ENCODE measurements at regions not wholly inside any gene's neighbourhood (a gene's known extent, or its start where the extent isn't known, plus 50 kb on each side); places are given as distances from the start of the nearest gene placed in this dataset.

DNA sequence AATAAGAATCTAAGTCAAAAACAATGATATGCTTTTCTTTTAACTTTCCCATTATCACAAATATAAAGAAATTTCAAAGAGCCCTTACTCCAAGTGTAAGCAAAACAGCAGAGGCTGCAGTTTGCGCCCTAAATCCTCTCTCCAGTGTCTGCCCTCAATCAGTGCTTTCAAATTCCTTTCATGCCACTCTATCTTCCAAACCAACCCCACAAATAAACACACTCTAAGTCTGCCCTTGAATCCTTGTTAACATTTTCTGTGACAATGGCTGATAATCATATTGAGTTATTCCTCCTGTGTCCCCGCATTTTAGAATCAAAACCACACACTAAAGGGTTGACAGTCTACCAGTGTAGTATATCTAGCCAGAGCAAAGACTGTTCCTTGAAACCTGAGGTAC, 317.9 kb upstream of the MARCKS start:
- no peak for TF ChIP-seq CTCF (IDR thresholded peaks at IDR 0.05)

DNA sequence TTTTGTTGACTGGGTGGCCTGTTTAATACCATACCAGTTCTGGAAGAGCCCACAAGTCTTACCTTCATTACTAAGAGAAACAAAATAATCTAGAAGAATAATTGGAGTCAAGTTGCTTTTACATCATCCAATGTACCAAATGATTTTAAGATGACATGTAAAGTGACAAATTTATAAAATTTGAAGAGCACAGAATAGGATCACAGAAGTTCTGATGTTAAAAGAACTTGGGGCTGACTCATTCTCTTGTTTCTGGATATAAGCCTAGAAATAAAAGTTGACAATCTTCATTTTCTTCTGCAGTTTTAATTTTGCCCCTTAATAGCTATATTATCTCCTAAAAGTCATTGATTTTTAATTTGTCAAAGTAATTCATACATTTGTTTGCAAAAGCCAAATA, 317.5 kb upstream of the MARCKS start:
- no peak for TF ChIP-seq CTCF (IDR thresholded peaks at IDR 0.05)

- no peak for TF ChIP-seq CTCF (IDR thresholded peaks at IDR 0.05)
Measured at GRCh38 chr6:113540466-113540865, 316.7 kb upstream of the MARCKS start.

GRCh38 chr6:113551168-113551567, 306.0 kb upstream of the MARCKS start:
- no peak for TF ChIP-seq CTCF (IDR thresholded peaks at IDR 0.05)

DNA sequence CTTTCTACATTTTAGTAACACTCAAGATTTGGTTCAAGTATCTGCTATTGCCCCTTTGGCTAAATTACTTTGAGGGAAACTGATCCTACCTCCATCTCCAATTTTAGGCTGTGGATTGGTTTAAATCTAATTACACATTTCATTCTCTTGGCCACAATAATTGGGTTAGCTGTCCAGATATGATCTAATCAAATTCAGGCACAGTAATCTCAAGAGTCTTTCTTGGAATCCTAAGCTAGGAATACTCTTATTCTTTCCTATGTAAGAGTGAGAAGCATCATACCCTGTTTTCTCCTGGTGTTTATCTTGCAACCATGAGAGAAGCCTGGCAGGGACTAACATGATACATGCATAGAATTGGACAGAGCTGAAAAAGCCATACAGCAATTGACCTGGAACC, 300.4 kb upstream of the MARCKS start:
- TF ChIP-seq CTCF (IDR thresholded peaks at IDR 0.05) = no peak

DNA sequence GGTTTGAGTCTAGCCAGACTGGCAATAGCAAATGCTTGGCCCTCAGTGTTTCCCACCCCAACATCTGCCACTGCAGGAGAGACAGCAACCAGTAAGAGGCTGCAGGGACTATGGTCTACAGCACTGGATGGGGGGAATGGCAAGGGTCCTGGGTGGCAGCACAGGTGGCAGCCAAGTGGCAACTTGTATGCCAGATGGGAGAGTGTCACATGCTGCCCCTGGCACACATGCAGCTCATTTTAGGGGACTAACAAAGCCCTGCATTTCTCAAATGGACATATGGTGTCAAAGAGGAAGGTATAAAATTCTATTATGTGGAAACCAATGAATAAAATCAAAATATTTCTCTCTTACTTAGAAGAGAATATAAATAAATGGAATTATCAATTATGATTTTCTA, 298.7 kb upstream of the MARCKS start:
- no peak for TF ChIP-seq CTCF (IDR thresholded peaks at IDR 0.05)

- no peak for TF ChIP-seq CTCF (IDR thresholded peaks at IDR 0.05)
Measured at GRCh38 chr6:113558966-113559365, 298.2 kb upstream of the MARCKS start.

DNA sequence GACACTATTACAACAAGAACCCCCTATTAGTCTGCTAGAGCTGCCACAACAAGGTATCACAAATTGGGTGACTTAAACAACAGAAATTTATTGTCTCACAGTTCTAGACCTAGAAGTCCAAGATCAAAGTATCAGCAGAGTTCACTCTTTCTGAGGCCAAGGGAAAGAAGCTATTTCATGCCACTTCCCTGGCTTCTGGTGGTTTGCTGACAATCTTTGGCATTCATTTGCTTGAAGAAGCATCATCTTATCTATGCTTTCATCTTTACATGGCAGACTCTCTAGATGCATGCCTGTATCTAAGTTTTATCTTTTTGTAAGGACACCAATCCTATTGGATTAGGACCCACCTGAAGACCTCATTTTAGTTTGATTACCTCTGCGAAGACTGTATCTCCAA, 296.8 kb upstream of the MARCKS start:
- no peak for TF ChIP-seq CTCF (IDR thresholded peaks at IDR 0.05)
